ENCODE measurements at regions not wholly inside any gene's neighbourhood (a gene's known extent, or its start where the extent isn't known, plus 50 kb on each side); places are given as distances from the start of the nearest gene placed in this dataset.

DNA sequence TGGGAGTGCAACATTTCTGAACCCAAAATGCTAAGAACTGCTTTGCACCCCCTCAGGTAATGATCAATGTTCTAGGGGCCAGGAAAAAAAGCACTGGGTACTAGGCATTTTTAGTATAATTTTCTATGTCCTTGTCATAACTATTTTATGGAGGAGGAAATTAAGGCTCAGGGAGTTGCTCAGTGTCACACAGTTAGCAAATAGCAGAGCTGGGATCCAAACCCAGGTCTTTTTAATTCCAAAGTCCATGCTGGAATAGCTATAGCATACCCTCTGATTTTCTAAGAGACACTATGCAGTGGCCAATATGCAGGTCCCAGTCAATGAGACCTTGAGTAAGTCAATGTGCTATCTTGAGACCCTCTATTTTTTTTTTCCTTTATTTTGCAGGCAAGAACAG is 394.5 kb upstream of the USP24 start:
- TF ChIP-seq, protein P1, sequence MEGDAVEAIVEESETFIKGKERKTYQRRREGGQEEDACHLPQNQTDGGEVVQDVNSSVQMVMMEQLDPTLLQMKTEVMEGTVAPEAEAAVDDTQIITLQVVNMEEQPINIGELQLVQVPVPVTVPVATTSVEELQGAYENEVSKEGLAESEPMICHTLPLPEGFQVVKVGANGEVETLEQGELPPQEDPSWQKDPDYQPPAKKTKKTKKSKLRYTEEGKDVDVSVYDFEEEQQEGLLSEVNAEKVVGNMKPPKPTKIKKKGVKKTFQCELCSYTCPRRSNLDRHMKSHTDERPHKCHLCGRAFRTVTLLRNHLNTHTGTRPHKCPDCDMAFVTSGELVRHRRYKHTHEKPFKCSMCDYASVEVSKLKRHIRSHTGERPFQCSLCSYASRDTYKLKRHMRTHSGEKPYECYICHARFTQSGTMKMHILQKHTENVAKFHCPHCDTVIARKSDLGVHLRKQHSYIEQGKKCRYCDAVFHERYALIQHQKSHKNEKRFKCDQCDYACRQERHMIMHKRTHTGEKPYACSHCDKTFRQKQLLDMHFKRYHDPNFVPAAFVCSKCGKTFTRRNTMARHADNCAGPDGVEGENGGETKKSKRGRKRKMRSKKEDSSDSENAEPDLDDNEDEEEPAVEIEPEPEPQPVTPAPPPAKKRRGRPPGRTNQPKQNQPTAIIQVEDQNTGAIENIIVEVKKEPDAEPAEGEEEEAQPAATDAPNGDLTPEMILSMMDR (IDR thresholded peaks at IDR 0.05; ENCODE audit: low read depth, low read length), result no peak
- TF ChIP-seq EZH2phosphoT487 (IDR thresholded peaks at IDR 0.05; ENCODE audit: low read depth), result no peak

Measured in OCI-LY3 (cell line).